GM19043 (cell line): ENCODE measurements at regions not wholly inside any gene's neighbourhood (a gene's known extent, or its start where the extent isn't known, plus 50 kb on each side); places are given as distances from the start of the nearest gene placed in this dataset.
"Not testable (repeated sequence)": the region's sequence is repeated elsewhere in the genome, so short reads cannot be mapped to it uniquely, and the experiment has no call there.

ENCODE experiments used
- ATAC-seq: cut with Tn5 transposase; IDR thresholded peaks from one replicate; pipeline ENCODE4 v1.9.1; 2021; ENCODE audit warnings: low read depth; ENCODE audit not compliant: unreplicated experiment

- ATAC-seq = peak; percentile 99
Observed at GRCh38 chr13:38415233-38415632, 65.6 kb downstream of the UFM1 start.

- ATAC-seq = no peak
Observed at GRCh38 chr13:38417241-38417640, 67.6 kb downstream of the UFM1 start.

GRCh38 chr13:38417727-38418126, 68.1 kb downstream of the UFM1 start:
- peak; percentile 33 for ATAC-seq

GRCh38 chr13:38418286-38418685, 68.6 kb downstream of the UFM1 start:
- no peak for ATAC-seq

GRCh38 chr13:38419312-38419873, 69.7 kb downstream of the UFM1 start:
- no peak for ATAC-seq

GRCh38 chr13:38421590-38422560, 72.2 kb downstream of the UFM1 start:
- no peak for ATAC-seq

GRCh38 chr13:38429916-38430315, 80.3 kb downstream of the UFM1 start:
- ATAC-seq = no peak

GRCh38 chr13:38430796-38431195, 81.1 kb downstream of the UFM1 start:
- ATAC-seq = no peak

GRCh38 chr13:38440666-38441065, 91.0 kb downstream of the UFM1 start:
- no peak for ATAC-seq

GRCh38 chr13:38444904-38445303, 95.3 kb downstream of the UFM1 start:
- no peak for ATAC-seq

GRCh38 chr13:38452656-38453055, 103.0 kb downstream of the UFM1 start:
- ATAC-seq = no peak

GRCh38 chr13:38462605-38463004, 113.0 kb downstream of the UFM1 start:
- no peak for ATAC-seq

- ATAC-seq = no peak
Observed at GRCh38 chr13:38463048-38463447, 113.4 kb downstream of the UFM1 start.

- ATAC-seq = not testable (repeated sequence)
Observed at GRCh38 chr13:38472411-38472810, 122.8 kb downstream of the UFM1 start.

- no peak for ATAC-seq
Observed at GRCh38 chr13:38473305-38473704, 123.7 kb downstream of the UFM1 start.

GRCh38 chr13:38477676-38478075, 128.0 kb downstream of the UFM1 start:
- ATAC-seq = no peak

- ATAC-seq = peak; percentile 67
Observed at GRCh38 chr13:38483623-38484022, 134.0 kb downstream of the UFM1 start.

GRCh38 chr13:38490657-38491056, 141.0 kb downstream of the UFM1 start:
- ATAC-seq = no peak

GRCh38 chr13:38494445-38494844, 144.8 kb downstream of the UFM1 start:
- ATAC-seq = no peak

- no peak for ATAC-seq
Observed at GRCh38 chr13:38496917-38497316, 147.3 kb downstream of the UFM1 start.

- no peak for ATAC-seq
Observed at GRCh38 chr13:38498271-38498670, 148.6 kb downstream of the UFM1 start.

- no peak for ATAC-seq
Observed at GRCh38 chr13:38514575-38514974, 164.9 kb downstream of the UFM1 start.
